GM18498 (cell line): ENCODE measurements at regions not wholly inside any gene's neighbourhood (a gene's known extent, or its start where the extent isn't known, plus 50 kb on each side); places are given as distances from the start of the nearest gene placed in this dataset.

Experiments
- ATAC-seq: cut with Tn5 transposase; IDR thresholded peaks from one replicate; pipeline ENCODE4 v1.9.1; 2021; ENCODE audit warnings: mild to moderate bottlenecking, moderate library complexity; ENCODE audit not compliant: unreplicated experiment

- ATAC-seq: no peak
Observed at GRCh38 chr5:125263356-125263755, 516.9 kb upstream of the ZNF608 start.

GRCh38 chr5:125266106-125266505, 519.7 kb upstream of the ZNF608 start:
- ATAC-seq: no peak

GRCh38 chr5:125267636-125268248, 521.3 kb upstream of the ZNF608 start:
- ATAC-seq: no peak

- ATAC-seq: no peak
Observed at GRCh38 chr5:125269926-125270325, 523.5 kb upstream of the ZNF608 start.

- no peak for ATAC-seq
Observed at GRCh38 chr5:125272357-125272756, 525.9 kb upstream of the ZNF608 start.

GRCh38 chr5:125274211-125274610, 527.8 kb upstream of the ZNF608 start:
- ATAC-seq: no peak

- no peak for ATAC-seq
Observed at GRCh38 chr5:125274938-125275724, 528.7 kb upstream of the ZNF608 start.

GRCh38 chr5:125275725-125276090, 529.3 kb upstream of the ZNF608 start:
- ATAC-seq: no peak

- ATAC-seq: no peak
Observed at GRCh38 chr5:125276096-125276495, 529.7 kb upstream of the ZNF608 start.

GRCh38 chr5:125277494-125278154, 531.2 kb upstream of the ZNF608 start:
- no peak for ATAC-seq

- ATAC-seq: no peak
Observed at GRCh38 chr5:125278711-125279110, 532.3 kb upstream of the ZNF608 start.

GRCh38 chr5:125281667-125282066, 535.2 kb upstream of the ZNF608 start:
- no peak for ATAC-seq

GRCh38 chr5:125283372-125283771, 536.9 kb upstream of the ZNF608 start:
- no peak for ATAC-seq

GRCh38 chr5:125286271-125286670, 539.8 kb upstream of the ZNF608 start:
- no peak for ATAC-seq

- no peak for ATAC-seq
Observed at GRCh38 chr5:125289606-125290005, 543.2 kb upstream of the ZNF608 start.

- ATAC-seq: no peak
Observed at GRCh38 chr5:125290935-125291334, 544.5 kb upstream of the ZNF608 start.

- no peak for ATAC-seq
Observed at GRCh38 chr5:125291447-125291846, 545.0 kb upstream of the ZNF608 start.

- no peak for ATAC-seq
Observed at GRCh38 chr5:125293223-125293622, 546.8 kb upstream of the ZNF608 start.

GRCh38 chr5:125293726-125294125, 547.3 kb upstream of the ZNF608 start:
- ATAC-seq: no peak

- no peak for ATAC-seq
Observed at GRCh38 chr5:125294844-125295243, 548.4 kb upstream of the ZNF608 start.

GRCh38 chr5:125295405-125295872, 549.0 kb upstream of the ZNF608 start:
- no peak for ATAC-seq

- ATAC-seq: no peak
Observed at GRCh38 chr5:125298258-125298657, 551.8 kb upstream of the ZNF608 start.
